ENCODE measurements at regions not wholly inside any gene's neighbourhood (a gene's known extent, or its start where the extent isn't known, plus 50 kb on each side); places are given as distances from the start of the nearest gene placed in this dataset.

DNA sequence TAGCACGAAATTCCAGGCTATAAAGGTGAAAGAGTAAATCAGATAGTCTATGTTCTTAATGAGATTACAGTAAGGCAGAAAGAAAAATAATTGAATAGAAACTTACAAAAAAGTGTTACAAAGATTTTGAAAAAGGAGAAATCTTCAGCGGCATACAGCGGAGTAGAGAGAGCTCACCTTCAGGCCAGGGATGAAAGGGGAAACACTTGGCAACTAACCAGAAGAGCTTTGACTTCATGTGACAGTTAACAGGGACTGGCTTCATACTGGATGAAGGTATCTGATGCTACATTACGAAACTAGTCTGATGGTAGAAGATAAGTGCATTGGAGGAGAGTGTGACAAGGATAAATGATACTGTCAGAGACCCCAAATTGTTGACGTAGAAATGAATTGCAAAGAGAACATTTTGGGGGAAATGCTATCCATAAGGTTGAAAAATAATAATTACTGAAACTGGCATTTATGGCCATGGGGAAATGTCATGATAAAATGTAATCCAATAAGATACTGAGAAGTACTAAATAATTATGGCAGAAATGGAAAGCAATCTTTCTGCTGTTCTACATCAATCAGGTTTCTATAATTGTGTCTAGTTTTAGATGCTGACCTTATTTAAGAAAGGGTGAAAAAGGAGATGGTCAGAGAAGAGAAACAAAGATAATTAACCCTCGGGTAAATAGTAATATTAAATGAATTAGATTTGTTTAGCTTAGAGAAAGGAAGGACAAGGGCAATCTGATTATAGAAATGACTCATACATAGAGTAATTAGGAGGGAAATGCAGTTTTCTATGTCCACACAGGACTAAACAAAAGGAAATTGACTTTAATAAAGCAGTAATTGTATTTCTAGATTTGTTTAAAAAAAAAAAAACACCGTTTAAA is 808.7 kb downstream of the NCAM2 start:
- H3K27me3 ChIP-seq (ENCODE audit: control insufficient read depth, insufficient read depth, low read length), result no peaks in the 10 kb centered on the region
- no peak overlapping the region for H3K9ac ChIP-seq (ENCODE audit: low read depth, low read length)
- H3K9me3 ChIP-seq (replicated peaks; ENCODE audit: low read length), result no peaks in the 10 kb centered on the region
- no peak overlapping the region for H3K4me3 ChIP-seq (ENCODE audit: low read length)
- no peaks in the 10 kb centered on the region for H3K4me1 ChIP-seq (ENCODE audit: control insufficient read depth, insufficient read depth, low read length)
- H3K4me2 ChIP-seq (ENCODE audit: low read length), result no peak overlapping the region
- no peaks in the 10 kb centered on the region for H3K36me3 ChIP-seq (ENCODE audit: insufficient read depth, low read length)

DNA sequence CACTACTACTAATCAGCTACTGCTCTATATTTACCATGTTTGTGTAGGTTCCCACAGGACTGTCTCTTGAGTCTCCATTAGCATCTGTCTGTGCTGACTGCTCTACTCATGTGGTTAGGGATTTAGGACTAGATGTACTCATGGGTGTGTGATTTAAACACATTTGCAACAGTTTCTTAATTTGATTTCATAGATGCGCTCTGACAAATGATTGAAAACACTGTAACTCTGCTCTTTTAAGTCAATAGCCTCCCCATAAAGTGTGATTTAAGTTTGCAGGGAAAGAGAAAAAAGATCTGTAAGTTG is 809.3 kb downstream of the NCAM2 start:
- Histone ChIP-seq H3K4me2 (ENCODE audit: low read length) (no peak overlapping the region), H3K9me3 (replicated peaks; ENCODE audit: low read length) (no peaks in the 10 kb centered on the region), H3K27me3 (ENCODE audit: control insufficient read depth, insufficient read depth, low read length) (no peaks in the 10 kb centered on the region), H3K36me3 (ENCODE audit: insufficient read depth, low read length) (no peaks in the 10 kb centered on the region), H3K4me1 (ENCODE audit: control insufficient read depth, insufficient read depth, low read length) (no peaks in the 10 kb centered on the region), H3K9ac (ENCODE audit: low read depth, low read length) (no peak overlapping the region), H3K4me3 (ENCODE audit: low read length) (no peak overlapping the region)

DNA sequence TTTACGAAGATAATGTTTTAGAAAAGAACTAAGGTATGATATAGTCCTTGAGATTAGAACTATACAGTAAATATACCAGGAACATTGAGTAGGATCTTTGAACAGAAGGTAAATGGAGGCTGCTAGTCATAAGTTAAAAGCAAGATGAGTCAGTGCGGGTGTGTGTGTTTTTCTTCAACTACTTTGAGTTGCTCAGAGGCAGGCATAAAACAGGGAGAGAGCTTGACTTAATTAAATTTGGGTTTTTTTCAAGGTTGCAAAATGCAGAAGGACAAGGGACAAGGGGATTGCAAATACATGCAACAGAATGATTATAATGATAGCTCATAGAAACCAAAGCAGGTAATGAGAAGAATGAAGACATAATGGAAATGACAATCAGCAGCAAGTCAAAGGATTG is 815.1 kb downstream of the NCAM2 start:
- H3K4me3 ChIP-seq (ENCODE audit: low read length), result no peak overlapping the region
- no peaks in the 10 kb centered on the region for H3K27me3 ChIP-seq (ENCODE audit: control insufficient read depth, insufficient read depth, low read length)
- H3K36me3 ChIP-seq (ENCODE audit: insufficient read depth, low read length), result no peaks in the 10 kb centered on the region
- H3K4me2 ChIP-seq (ENCODE audit: low read length), result no peak overlapping the region
- no peak overlapping the region for H3K9ac ChIP-seq (ENCODE audit: low read depth, low read length)
- H3K9me3 ChIP-seq (replicated peaks; ENCODE audit: low read length), result no peaks in the 10 kb centered on the region
- H3K4me1 ChIP-seq (ENCODE audit: control insufficient read depth, insufficient read depth, low read length), result no peaks in the 10 kb centered on the region

DNA sequence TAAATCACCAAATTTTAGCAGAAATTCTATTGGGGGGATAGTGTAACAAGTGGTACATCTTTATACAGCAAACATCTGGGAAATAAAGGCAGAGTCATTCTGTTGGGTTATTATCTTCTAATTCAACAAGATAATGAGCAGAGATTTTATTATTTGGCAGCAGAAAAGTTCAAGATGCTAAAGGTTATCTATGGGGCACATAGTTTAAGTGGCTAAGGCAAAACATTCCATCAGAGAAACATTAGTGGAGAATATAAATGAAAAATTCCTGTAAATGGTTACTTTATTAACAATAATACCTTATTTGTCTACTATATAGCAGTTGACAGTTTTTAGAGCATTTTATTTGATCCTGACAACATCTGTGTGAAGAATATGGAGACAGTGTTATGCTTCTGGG is 815.7 kb downstream of the NCAM2 start:
- no peak overlapping the region for H3K4me3 ChIP-seq (ENCODE audit: low read length)
- no peak overlapping the region for H3K4me2 ChIP-seq (ENCODE audit: low read length)
- H3K4me1 ChIP-seq (ENCODE audit: control insufficient read depth, insufficient read depth, low read length), result no peaks in the 10 kb centered on the region
- no peaks in the 10 kb centered on the region for H3K9me3 ChIP-seq (replicated peaks; ENCODE audit: low read length)
- H3K27me3 ChIP-seq (ENCODE audit: control insufficient read depth, insufficient read depth, low read length), result no peaks in the 10 kb centered on the region
- no peak overlapping the region for H3K9ac ChIP-seq (ENCODE audit: low read depth, low read length)
- no peaks in the 10 kb centered on the region for H3K36me3 ChIP-seq (ENCODE audit: insufficient read depth, low read length)

DNA sequence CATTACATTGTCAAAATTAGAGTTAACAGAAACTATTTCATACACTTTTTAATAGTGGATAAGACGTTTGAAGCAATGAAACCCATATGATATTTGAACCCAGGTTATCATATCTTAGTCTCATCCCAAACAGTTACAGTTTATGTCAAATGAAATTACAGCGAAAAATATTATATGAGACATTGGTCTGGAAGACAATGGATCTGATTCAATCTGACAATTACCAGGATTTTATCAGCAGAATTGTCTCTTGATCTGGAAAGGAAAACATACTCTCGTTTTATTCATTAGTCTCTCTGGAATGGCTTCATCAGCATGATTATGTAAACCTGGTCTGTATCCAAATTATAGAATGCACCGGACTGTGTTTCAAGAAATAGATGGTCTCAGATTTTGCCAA is 818.6 kb downstream of the NCAM2 start:
- Histone ChIP-seq H3K4me1 (ENCODE audit: control insufficient read depth, insufficient read depth, low read length) (no peaks in the 10 kb centered on the region), H3K36me3 (ENCODE audit: insufficient read depth, low read length) (no peaks in the 10 kb centered on the region), H3K9me3 (replicated peaks; ENCODE audit: low read length) (no peaks in the 10 kb centered on the region), H3K4me3 (ENCODE audit: low read length) (no peak overlapping the region), H3K4me2 (ENCODE audit: low read length) (no peak overlapping the region), H3K27me3 (ENCODE audit: control insufficient read depth, insufficient read depth, low read length) (no peaks in the 10 kb centered on the region), H3K9ac (ENCODE audit: low read depth, low read length) (no peak overlapping the region)

DNA sequence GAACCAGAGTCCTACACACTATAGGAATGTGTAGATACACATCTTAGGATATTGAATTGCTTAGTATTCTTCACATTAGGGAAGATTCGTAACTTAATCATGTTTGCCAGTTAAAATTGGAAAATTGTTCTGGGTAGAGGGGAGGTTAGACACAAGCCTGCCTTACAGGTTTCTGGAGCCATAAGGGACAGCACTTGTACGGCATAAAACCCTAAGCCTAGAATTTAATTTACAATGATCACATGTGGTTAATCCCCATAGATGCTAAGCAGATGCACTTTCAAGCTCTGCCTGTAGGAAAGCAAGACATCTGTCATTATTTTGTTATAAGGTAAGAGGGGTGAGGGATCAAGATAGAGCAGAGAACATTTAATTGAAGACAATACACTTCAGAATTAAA is 820.7 kb downstream of the NCAM2 start:
- Histone ChIP-seq H3K4me3 (ENCODE audit: low read length) (no peak overlapping the region), H3K36me3 (ENCODE audit: insufficient read depth, low read length) (no peaks in the 10 kb centered on the region), H3K4me2 (ENCODE audit: low read length) (no peak overlapping the region), H3K27me3 (ENCODE audit: control insufficient read depth, insufficient read depth, low read length) (no peaks in the 10 kb centered on the region), H3K9me3 (replicated peaks; ENCODE audit: low read length) (no peaks in the 10 kb centered on the region), H3K9ac (ENCODE audit: low read depth, low read length) (no peak overlapping the region), H3K4me1 (ENCODE audit: control insufficient read depth, insufficient read depth, low read length) (no peaks in the 10 kb centered on the region)

DNA sequence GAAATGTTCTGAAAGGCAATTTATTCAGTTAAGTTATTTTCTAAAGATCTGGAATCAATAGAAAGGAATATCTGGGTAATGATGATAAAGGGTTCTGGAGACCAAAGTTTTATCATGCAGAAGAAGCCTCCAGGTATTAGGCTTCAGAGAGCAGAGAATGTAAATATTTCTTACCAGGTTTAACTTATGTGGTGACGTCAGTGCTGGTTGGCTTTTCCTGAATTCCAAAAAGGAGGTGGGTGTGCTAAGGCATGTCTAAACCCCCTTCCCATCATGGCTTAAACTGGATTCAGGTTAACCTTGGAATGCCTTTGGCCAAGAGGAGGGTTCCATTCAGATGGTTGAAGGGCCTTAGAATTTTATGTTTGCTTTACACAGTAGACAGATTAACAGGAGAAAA is 829.9 kb downstream of the NCAM2 start:
- H3K4me1 ChIP-seq (ENCODE audit: control insufficient read depth, insufficient read depth, low read length), result no peaks in the 10 kb centered on the region
- no peaks in the 10 kb centered on the region for H3K36me3 ChIP-seq (ENCODE audit: insufficient read depth, low read length)
- H3K4me2 ChIP-seq (ENCODE audit: low read length), result no peak overlapping the region
- H3K4me3 ChIP-seq (ENCODE audit: low read length), result no peak overlapping the region
- H3K9me3 ChIP-seq (replicated peaks; ENCODE audit: low read length), result no peaks in the 10 kb centered on the region
- no peaks in the 10 kb centered on the region for H3K27me3 ChIP-seq (ENCODE audit: control insufficient read depth, insufficient read depth, low read length)
- no peak overlapping the region for H3K9ac ChIP-seq (ENCODE audit: low read depth, low read length)

DNA sequence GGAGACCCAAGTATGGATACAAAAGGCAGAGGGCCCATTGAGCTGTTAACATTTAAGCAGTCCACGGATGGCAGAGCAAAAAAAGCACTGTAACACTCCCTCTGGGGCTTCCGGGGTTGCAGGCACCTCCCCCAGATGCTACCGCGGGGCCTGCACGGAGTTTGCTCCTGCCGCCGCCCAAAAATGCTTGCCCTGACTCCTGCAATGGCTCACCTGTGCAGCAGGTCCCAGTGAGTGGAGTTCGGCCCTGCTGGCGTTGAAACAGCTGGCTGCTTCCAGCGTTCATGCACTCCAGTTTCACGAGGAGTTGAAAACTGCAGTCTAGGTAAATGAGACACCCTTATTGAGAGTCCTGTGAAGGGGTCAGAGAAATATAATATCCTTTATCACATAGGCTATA is 832.8 kb downstream of the NCAM2 start:
- Histone ChIP-seq H3K4me1 (ENCODE audit: control insufficient read depth, insufficient read depth, low read length) (no peaks in the 10 kb centered on the region), H3K9me3 (replicated peaks; ENCODE audit: low read length) (no peaks in the 10 kb centered on the region), H3K27me3 (ENCODE audit: control insufficient read depth, insufficient read depth, low read length) (no peaks in the 10 kb centered on the region), H3K4me3 (ENCODE audit: low read length) (no peak overlapping the region), H3K36me3 (ENCODE audit: insufficient read depth, low read length) (no peaks in the 10 kb centered on the region), H3K4me2 (ENCODE audit: low read length) (no peak overlapping the region), H3K9ac (ENCODE audit: low read depth, low read length) (no peak overlapping the region)

DNA sequence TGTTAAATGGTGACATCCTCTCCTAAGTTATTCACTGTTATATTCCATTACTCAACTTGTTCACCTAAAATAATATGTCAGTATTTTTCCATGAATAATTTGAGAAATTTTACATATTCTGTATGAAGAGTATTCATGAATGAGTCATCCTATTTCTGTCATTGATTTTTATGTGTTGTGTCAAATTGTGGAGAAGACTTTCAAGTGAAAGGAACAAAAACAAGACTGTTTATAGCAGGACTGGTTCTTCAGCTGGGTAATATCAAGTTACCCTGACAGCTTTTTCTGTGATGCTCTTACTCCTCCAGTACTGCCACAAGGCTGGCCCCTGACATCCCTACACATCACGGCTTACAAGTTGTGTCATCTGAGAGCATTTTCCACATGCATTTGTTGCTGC is 847.7 kb downstream of the NCAM2 start:
- no peak overlapping the region for H3K9ac ChIP-seq (ENCODE audit: low read depth, low read length)
- H3K4me2 ChIP-seq (ENCODE audit: low read length), result no peak overlapping the region
- H3K27me3 ChIP-seq (ENCODE audit: control insufficient read depth, insufficient read depth, low read length), result no peaks in the 10 kb centered on the region
- peaks cover 7% of the 10 kb centered on the region for H3K9me3 ChIP-seq (replicated peaks; ENCODE audit: low read length)
- no peaks in the 10 kb centered on the region for H3K4me1 ChIP-seq (ENCODE audit: control insufficient read depth, insufficient read depth, low read length)
- no peaks in the 10 kb centered on the region for H3K36me3 ChIP-seq (ENCODE audit: insufficient read depth, low read length)
- H3K4me3 ChIP-seq (ENCODE audit: low read length), result no peak overlapping the region

DNA sequence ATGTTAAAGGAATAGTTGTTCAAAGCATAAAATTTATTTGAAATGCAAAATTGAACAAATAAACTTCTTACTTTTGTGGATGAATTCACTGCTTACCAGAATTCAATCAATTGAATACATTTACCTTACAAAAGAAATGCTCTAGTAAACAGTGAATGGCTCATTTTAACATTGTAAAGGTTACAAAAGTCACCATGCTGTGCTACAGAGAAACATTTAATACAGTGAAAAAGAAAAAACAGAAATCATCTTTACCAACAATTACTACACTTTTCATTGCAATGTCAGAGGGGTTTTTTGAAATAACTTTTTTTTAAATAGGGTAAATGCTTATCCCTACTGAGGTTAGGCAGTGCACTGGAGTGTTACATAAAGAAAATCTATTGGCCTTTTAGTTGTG is 853.0 kb downstream of the NCAM2 start:
- no peak overlapping the region for H3K4me2 ChIP-seq (ENCODE audit: low read length)
- H3K4me3 ChIP-seq (ENCODE audit: low read length), result no peak overlapping the region
- H3K4me1 ChIP-seq (ENCODE audit: control insufficient read depth, insufficient read depth, low read length), result no peaks in the 10 kb centered on the region
- H3K9ac ChIP-seq (ENCODE audit: low read depth, low read length), result no peak overlapping the region
- no peaks in the 10 kb centered on the region for H3K36me3 ChIP-seq (ENCODE audit: insufficient read depth, low read length)
- no peaks in the 10 kb centered on the region for H3K27me3 ChIP-seq (ENCODE audit: control insufficient read depth, insufficient read depth, low read length)
- H3K9me3 ChIP-seq (replicated peaks; ENCODE audit: low read length), result peaks cover 3% of the 10 kb centered on the region

DNA sequence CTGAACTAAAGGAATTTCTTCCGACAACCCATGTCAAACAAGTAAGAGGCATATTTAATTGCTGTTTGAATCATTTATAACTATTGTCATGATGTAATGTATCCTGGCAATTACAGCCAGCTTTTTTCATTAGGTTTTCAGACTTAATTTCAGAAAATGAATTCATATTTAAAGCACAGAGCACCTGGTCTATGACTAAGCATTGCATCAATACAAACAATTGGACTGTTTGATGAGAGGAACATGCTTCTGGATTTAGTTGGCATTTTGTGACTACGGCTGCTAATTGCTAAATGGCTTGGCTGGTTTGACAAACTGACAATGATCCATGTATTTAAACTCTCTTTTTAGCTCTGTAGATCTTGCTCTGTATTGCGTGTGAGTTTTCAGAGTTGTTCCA is 853.4 kb downstream of the NCAM2 start:
- H3K4me3 ChIP-seq (ENCODE audit: low read length), result no peak overlapping the region

DNA sequence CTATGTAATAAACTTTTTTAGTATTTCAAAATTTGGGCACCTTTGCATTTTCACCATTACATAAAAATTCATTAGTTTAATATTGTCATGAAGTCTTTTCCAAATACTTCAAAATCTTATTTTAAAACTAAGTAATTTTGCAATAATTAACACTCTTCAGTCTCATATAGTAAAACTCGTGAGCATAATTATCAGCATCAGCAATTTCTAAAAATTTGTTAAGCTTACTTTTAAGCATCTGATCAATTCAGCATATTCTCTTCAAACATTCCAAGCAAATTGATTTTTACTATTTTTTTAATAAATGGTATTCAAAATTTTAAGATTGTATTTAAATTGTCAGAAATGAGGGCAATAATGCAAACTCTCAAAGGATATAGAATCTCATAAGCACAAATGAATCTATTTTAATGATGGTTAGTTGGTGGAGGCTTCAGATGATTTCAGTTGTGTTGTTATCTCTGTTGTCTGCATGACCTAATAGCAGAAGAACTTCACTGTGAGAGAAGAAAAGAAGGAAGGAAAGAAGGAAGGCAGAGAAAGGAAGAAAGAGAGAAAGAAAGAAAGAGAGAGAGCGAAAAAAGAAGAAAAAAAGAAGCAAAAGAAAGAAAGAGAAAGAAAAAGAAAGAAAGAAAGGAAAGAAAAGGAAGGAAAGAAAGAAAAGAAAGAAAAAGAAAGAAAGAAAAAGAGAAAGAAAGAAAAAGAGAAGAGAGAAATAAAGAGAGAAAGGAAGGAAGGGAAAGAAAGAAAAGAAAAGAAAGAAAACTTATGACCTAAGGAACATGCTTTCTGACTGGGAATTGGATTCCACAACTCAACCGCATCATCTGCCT is 860.5 kb downstream of the NCAM2 start:
- Histone ChIP-seq H3K9ac (ENCODE audit: low read depth, low read length) (no peak overlapping the region), H3K4me3 (ENCODE audit: low read length) (no peak overlapping the region), H3K27me3 (ENCODE audit: control insufficient read depth, insufficient read depth, low read length) (no peaks in the 10 kb centered on the region), H3K4me1 (ENCODE audit: control insufficient read depth, insufficient read depth, low read length) (no peaks in the 10 kb centered on the region), H3K4me2 (ENCODE audit: low read length) (no peak overlapping the region), H3K9me3 (replicated peaks; ENCODE audit: low read length) (no peaks in the 10 kb centered on the region), H3K36me3 (ENCODE audit: insufficient read depth, low read length) (no peaks in the 10 kb centered on the region)

More for the DNA sequence above, 853.4 kb downstream of the NCAM2 start:
- Histone ChIP-seq H3K4me1 (ENCODE audit: control insufficient read depth, insufficient read depth, low read length) (no peaks in the 10 kb centered on the region), H3K9me3 (replicated peaks; ENCODE audit: low read length) (peaks cover 3% of the 10 kb centered on the region), H3K36me3 (ENCODE audit: insufficient read depth, low read length) (no peaks in the 10 kb centered on the region), H3K27me3 (ENCODE audit: control insufficient read depth, insufficient read depth, low read length) (no peaks in the 10 kb centered on the region), H3K9ac (ENCODE audit: low read depth, low read length) (no peak overlapping the region), H3K4me2 (ENCODE audit: low read length) (no peak overlapping the region)
